Middle frontal gyrus (tissue), 1 donor: ENCODE measurements at regions not wholly inside any gene's neighbourhood (a gene's known extent, or its start where the extent isn't known, plus 50 kb on each side); places are given as distances from the start of the nearest gene placed in this dataset.

ENCODE experiments used
- DNase-seq: peaks from one replicate; pipeline ENCODE4 v3.0.0-alpha.2; 2015; ENCODE audit warnings: low spot score; ENCODE audit errors: extremely low spot score

DNA sequence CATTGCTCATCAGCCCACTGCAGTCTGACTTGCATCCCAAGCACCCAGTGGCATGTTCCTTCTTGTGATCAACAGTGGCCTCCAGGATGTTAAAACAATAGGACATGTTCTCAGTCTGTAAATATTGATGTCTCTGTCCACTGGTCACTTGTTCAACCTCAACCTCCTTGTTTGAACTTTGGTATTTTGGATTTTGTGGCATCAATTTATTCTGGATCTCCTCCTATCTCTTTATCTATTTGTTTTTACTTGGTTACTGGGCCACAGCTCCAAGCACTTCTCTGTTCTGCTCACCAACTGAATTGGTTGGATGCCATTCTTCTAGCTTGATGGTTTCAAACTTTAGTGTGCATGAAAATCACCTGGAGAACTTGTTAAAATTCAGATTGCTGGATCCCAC, 1414.8 kb upstream of the CELF4 start:
- DNase-seq, result no peak

GRCh38 chr18:38972571-38972970, 1407.0 kb upstream of the CELF4 start:
- DNase-seq, result no peak

- DNase-seq, result no peak
Measured at GRCh38 chr18:38971881-38972280, 1406.3 kb upstream of the CELF4 start.

GRCh38 chr18:38966841-38967240, 1401.2 kb upstream of the CELF4 start:
- no peak for DNase-seq

DNA sequence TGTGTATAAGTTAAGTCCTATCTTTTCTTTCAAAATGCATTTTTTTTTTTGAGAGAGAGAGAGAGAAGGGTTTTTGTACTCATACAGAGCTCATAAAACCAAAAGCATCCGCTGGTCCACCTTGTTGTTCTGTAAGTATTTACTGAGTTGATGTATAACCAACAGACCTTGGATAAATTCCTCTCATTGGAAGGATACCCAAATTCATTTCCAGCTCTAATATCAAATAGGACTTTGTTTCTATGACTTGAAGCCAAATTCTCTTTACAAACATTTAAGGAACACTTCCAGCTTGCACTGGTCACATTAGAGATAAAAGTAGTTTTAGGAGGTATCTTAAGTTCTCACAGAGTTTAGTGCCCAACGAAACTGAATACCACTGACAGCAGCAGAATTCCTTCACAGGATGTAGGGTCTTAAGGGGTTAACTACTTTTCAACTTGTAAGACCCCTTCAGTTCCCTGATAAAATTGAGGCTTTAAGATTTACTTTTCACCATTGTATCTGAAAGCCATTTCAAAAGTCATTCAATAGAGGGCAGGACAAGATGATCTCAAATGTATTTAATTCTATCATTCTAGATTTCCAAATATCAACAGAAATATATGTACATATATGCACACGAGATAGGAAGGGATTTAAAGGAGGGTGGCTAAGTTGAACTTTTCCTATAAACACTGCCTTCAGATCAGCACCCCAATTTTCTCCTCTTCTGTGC, 1398.5 kb upstream of the CELF4 start:
- DNase-seq, result no peak

GRCh38 chr18:38961880-38962279, 1396.3 kb upstream of the CELF4 start:
- no peak for DNase-seq

GRCh38 chr18:38957736-38958135, 1392.1 kb upstream of the CELF4 start:
- DNase-seq, result no peak

DNA sequence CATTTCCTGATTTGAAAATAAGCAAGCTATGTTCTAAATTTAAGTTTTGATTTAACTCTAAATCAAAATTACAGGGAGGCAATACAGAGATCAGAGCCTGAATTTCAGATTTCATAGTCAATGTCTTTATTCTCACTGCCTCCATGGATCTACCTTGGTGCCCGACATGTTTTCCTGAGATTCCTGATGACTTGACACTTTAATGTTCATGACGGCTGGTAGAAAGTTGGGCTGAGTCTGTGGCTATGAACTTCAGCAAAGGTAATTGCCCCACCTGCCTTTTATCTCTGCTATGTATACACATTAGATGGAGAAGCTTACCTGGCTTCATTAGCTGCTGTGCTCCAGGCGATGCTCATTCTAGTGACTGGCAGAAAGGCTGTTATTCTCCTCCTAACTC, 1390.5 kb upstream of the CELF4 start:
- DNase-seq, result no peak

GRCh38 chr18:38951633-38952032, 1386.0 kb upstream of the CELF4 start:
- no peak for DNase-seq

DNA sequence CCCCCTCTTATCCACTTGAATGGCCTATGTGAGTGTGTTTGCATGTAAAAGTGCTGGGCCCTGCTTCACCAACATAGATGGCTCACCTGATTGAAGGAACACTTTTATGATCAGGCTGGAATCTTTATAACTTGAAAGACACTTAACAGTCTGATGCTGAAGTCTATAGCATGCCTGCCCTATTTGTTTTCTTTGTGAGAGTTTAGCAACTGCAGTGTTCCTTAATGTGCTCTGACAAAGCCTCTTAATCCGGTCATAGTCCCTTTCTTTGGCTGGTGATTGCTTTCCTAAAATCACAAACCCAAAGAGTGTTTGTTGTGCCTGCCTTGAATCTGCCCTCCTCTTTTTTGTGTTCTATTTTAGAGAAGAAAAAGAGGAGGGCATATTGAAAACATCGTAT, 1382.8 kb upstream of the CELF4 start:
- no peak for DNase-seq

DNA sequence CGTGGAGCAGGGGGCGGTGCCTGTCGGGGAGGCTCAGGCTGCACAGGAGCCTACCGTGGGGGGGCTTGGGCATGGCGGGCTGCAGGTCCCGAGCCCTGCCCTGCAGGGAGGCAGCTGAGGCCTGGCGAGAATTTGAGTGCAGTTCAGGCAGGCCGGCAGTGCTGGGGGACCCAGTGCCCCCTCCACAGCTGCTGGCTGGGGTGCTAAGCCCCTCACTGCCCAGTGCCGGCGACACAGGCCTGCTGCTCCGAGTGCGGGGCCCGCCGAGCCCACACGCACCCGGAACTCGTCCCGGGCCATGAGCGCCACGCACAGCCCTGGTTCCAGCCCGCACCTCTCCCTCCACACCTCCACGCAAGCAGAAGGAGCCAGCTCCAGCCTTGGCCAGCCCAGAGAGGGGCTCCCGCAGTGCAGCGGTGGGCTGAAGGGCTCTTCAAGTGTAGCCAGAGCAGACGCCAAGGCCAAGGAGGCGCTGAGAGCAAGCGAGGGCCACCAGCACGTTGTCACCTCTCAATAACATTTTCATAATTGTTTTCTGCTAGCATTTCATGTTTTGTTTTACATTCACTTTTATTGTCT, 1378.9 kb upstream of the CELF4 start:
- DNase-seq, result no peak

DNA sequence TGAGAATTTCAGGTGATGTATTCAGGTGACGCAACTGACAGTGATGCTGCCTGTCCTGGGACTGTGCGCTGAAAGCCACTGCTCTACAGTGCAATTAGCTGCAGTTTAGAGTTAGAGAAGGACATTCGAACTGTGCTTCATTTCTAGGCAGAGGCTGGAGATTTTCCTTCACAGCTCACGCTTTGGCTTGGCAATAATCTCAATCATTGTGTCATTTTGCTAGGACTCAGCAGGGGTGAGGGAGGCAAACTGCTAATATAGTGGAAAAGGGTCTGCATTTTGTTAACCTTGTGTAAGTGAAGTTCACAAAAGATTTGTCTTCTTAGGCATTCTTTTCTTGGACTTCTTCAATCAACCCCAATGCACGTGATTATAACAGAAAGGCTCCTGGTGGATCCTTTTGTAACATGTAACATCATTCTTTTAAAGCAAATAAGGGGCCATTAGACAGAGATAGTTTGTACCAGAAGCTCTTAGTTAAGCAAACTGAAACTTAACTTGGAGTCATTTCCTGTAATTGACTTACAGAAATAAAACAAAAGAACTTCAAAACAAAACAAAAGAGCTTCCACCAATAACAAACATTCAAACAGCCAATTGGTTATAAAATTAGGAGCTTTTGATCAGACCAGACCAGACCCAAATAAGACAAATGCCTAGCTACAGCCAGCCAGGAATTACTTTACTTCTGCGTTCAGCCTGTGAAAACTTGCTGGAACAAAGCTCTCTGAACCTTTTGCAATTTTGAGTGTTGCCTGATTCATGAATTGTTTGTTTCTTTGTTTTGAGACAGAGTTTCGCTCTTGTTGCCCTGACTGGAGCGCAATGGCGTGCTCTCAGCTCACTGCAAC, 1376.3 kb upstream of the CELF4 start:
- no peak for DNase-seq

DNA sequence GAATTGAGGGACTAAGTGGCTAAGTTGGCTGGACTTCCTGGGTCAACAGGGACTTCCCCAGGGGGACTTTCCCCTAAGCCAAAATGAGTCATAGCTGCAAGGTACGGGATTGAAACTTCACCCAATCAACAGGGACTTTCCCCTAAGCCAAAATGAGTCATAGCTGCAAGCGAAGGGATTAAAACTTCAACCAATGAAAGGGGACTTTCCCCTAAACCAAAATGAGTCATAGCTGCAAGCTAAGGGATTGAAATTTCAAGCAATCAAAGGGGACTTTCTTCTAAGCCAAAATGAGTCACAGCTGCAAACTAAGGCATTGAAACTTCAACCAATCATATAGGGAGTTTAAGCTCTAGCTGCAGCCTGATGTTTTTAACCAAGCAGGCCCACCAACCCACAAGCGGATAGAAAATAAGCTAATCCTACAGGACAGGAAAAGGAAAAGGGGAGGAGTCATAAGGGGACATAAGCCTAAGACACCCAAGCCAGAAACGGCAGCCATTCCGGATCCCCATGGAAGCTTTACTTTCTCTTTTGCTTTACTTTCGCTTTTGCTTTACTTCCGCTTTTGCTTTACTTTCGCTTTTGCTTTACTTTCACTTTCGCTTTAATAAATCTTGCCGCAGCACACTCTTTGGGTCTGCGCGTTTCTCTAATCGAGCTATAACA, 1375.4 kb upstream of the CELF4 start:
- DNase-seq, result no peak

DNA sequence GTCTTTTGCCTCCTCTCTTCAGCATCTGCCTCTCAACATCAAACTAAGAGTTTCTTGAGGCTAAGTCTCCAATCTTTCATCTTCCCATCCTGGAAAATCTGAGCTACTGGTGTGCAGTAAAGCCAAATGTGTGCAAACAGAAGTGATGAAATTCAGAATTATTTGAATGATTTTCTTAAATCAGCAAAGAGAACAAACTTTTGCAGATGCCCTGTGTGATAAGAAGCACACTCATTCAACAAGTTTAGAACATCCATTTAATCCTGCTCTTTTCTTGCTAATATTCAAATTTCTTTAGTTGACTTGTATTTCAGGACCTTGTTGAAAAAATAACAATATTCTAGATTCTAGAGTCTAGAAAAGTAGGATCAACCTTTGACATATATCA, 1374.9 kb upstream of the CELF4 start:
- DNase-seq, result no peak

DNA sequence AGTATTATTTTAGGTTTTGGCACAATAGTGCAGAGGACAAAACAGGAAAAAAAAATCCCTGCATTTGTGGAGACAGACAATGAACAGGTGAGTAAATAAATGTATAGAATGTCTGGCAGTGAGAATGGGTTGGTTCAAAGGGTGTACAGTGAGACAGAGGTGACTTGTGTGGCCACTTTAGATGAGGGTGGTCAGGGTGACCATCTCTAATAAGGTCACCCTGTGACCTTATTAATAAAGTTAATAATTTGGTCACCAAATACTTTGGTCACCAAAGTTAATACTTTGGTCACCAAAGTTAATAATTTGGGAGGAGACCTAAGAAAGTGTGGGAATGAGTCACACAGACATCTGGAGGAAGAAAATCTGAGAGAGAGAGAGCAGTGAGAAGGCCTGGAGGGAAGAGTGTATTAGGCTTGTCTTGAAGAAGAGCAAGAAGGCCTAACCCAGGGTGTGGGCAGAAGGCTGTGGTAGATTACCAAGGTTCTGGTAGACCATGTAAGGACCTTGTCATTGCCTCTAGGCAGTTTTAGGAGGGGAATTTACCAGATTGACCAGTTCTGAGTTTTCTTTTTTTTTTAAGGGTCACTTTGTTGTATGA, 1368.4 kb upstream of the CELF4 start:
- no peak for DNase-seq

GRCh38 chr18:38933322-38933721, 1367.7 kb upstream of the CELF4 start:
- no peak for DNase-seq

DNA sequence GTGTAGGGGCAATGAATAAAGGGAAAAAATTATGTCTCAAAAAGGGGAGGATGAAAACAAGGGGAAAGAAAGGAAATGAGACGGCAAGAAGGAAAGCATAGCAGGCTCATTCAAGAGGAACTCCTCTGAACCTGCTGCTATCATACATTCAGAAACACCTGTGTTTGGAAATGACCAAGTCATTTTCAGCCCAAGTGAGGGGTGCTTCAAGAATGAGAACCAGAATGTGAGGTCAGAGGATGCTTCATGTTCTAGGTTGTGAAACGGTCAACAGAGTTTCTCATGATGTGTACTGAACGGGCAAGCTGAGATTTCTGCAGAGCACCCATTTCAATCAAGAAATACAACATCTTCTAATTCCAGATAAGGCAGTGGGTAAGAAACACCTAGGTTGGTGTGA, 1367.2 kb upstream of the CELF4 start:
- DNase-seq, result no peak

- no peak for DNase-seq
Measured at GRCh38 chr18:38931754-38932050, 1366.1 kb upstream of the CELF4 start.

DNA sequence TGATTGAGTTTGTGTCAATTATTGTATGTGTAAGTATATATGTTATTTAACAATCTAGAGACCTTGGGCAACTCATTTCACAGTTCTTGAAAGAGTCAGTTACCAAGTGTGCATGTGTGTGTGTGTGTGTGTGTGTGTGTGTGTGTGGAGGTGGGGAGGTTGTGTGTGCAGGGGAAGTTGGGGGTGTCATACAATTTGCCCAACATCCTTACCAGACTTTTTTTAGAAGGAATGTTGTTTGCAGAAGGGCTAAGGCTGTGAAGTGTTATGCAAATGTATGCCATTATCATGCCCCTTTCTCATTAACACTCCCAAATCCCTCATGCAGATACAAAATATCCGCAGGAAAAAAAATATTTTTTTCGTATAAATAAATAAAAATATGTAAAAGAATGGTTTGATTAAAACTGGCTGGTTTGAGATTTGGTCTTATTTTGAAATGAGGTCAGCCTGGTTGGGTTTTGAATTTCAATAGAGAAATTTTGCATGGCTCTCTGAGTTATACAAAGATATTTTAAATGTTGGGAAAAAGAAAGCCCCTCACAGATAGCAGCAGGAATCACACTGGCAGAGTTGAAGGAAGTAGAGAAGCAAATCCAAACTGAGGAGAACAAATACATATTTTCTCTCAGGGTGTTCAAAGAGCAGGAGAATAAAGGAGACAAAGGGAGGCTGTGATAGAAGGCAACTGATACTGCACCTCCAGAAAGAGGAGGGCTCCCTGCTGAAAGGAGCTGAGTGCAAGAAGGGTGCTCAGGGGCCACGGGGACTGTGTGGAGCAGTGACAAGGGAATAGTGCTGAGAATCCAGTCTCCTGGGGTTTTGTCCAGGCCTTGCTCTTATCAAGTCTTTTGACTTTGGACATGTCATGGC, 1365.5 kb upstream of the CELF4 start:
- DNase-seq, result no peak

- DNase-seq, result no peak
Measured at GRCh38 chr18:38923540-38923939, 1357.9 kb upstream of the CELF4 start.

DNA sequence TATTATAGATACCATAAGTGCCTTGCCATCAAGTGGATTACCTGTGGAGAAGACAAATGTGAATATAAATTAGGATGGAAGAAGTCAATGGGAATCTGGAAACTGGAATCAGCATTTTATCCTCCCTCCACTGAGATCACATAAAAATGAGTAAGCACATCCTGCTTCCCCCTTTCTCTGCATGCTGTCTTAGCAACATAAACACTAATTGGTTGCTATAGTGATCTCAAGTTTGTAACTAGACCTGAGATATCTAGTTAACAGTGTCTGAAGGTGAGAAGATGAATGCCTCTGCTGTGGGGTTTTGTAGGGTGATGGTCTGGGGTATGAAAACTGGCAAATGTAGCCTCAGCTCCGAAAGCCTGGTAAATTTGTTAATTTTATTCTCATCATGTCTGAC, 1357.5 kb upstream of the CELF4 start:
- DNase-seq, result no peak
